Mesendoderm (in vitro differentiated cells): ENCODE measurements at regions not wholly inside any gene's neighbourhood (a gene's known extent, or its start where the extent isn't known, plus 50 kb on each side); places are given as distances from the start of the nearest gene placed in this dataset.

Source experiments
- DNase-seq: peaks from one replicate; pipeline ENCODE4 v3.0.0; 2013
- H2AK5ac ChIP-seq: 2 replicates; pipeline ENCODE4 v1.6.1; 2013; ENCODE audit warnings: low read length, inconsistent platforms
- H2BK120ac ChIP-seq: 2 replicates; pipeline ENCODE4 v1.6.1; 2013; ENCODE audit warnings: low read depth, mild to moderate bottlenecking, low read length, moderate library complexity, mixed read lengths
- H2BK15ac ChIP-seq: replicated peaks from 2 replicates; pipeline ENCODE4 v1.6.1; 2013; ENCODE audit warnings: low read depth, mild to moderate bottlenecking, moderate library complexity
- H2BK5ac ChIP-seq: 2 replicates; pipeline ENCODE4 v1.6.1; 2013; ENCODE audit warnings: low read length, inconsistent platforms
- H3K18ac ChIP-seq: 2 replicates; pipeline ENCODE4 v1.6.1; 2013; ENCODE audit warnings: mild to moderate bottlenecking, low read length, mixed read lengths
- H3K23ac ChIP-seq: one replicate; pipeline ENCODE4 v1.6.1; 2013; ENCODE audit warnings: low read length
- H3K27ac ChIP-seq: 2 replicates; pipeline ENCODE4 v1.5.1; 2013; ENCODE audit warnings: low read depth, mild to moderate bottlenecking, inconsistent platforms, low read length, moderate library complexity
- H3K27me3 ChIP-seq: 2 replicates; pipeline ENCODE4 v1.6.1; 2013; ENCODE audit warnings: low read length, control low read depth, mild to moderate bottlenecking, inconsistent platforms; ENCODE audit not compliant: insufficient read depth, poor library complexity
- H3K36me3 ChIP-seq: 2 replicates; pipeline ENCODE4 v1.6.1; 2013; ENCODE audit warnings: low read length, inconsistent platforms; ENCODE audit not compliant: control insufficient read depth, insufficient read depth
- H3K4ac ChIP-seq: one replicate; pipeline ENCODE4 v1.6.1; 2013; ENCODE audit warnings: low read depth, mild to moderate bottlenecking, low read length, moderate library complexity
- H3K4me1 ChIP-seq: 2 replicates; pipeline ENCODE4 v1.6.1; 2013; ENCODE audit warnings: low read depth, low read length, inconsistent platforms; ENCODE audit not compliant: control insufficient read depth
- H3K4me2 ChIP-seq: 2 replicates; pipeline ENCODE4 v1.6.1; 2013; ENCODE audit warnings: low read length
- H3K4me3 ChIP-seq: 2 replicates; pipeline ENCODE4 v1.5.1; 2013; ENCODE audit warnings: mild to moderate bottlenecking, low read length
- H3K56ac ChIP-seq: one replicate; pipeline ENCODE4 v1.6.1; 2013; ENCODE audit warnings: low read length
- H3K79me1 ChIP-seq: 2 replicates; pipeline ENCODE4 v1.6.1; 2013; ENCODE audit warnings: low read length, inconsistent platforms
- H3K79me2 ChIP-seq: 2 replicates; pipeline ENCODE4 v1.6.1; 2013; ENCODE audit warnings: mild to moderate bottlenecking, low read length; ENCODE audit not compliant: control insufficient read depth, insufficient read depth
- H3K9ac ChIP-seq: 2 replicates; pipeline ENCODE4 v1.6.1; 2013; ENCODE audit warnings: low read length, inconsistent platforms
- H4K5ac ChIP-seq: one replicate; pipeline ENCODE4 v1.6.1; 2013; ENCODE audit warnings: low read length
- H4K8ac ChIP-seq: one replicate; pipeline ENCODE4 v1.6.1; 2013; ENCODE audit warnings: low read depth, mild to moderate bottlenecking, control low read depth, low read length, moderate library complexity
- WGBS: extraction: QIAGEN DNeasy Blood & Tissue Kit; methylation state at CpG from one replicate; pipeline ENCODE4 v1.1.7; 2013; ENCODE audit warnings: low lambda C conversion rate, missing lambda C conversion rate; ENCODE audit not compliant: insufficient coverage; ENCODE audit errors: extremely low coverage; 5-methylcytosine and 5-hydroxymethylcytosine counted together

DNA sequence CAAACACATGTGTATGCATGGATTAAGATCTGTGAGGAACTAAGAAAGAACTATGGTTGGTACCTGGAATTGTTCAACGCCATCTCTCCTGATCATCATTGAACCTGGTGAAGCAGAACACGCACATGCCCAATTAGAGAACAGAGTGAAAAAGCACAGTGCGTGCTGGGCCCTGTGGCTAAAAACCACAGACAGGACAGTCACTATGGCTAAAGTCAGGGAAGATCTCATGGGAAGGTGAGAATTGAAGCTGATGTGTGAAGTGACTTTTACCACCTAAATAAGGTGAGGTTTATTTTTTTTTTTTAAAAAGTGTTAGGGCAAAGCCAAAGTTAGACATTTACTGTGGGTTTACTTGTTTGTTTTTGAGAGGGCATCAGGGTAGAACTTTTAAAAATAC lies 215.0 kb downstream of the SLC38A4 start:
- DNase-seq = no peak

DNA sequence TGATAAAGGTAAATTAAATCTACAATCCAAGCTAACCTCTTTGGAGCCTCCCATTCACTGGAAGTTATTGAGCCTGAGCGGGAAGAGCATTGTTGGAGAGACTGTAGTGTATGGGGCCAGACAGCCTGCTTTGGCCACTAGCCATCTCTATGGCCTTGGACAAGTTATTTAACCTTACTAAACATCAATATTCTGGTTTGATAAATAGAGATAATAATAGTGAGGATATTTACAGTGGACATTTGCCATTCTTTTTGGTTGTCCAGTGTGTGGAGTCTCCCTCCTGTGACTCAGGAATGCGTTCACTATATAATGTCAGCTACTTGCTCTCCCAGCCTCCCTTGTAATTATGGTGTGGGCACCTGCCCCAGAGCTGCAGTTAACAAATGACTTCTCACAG lies 216.1 kb downstream of the SLC38A4 start:
- Histone ChIP-seq H3K4me1 (no peaks in the 10 kb centered on the region), H2BK5ac (no peak overlapping the region), H3K4ac (no peak overlapping the region), H2AK5ac (no peak overlapping the region), H3K79me1 (no peaks in the 10 kb centered on the region), H3K36me3 (no peaks in the 10 kb centered on the region), H4K8ac (no peak overlapping the region), H3K4me3 (no peak overlapping the region), H3K18ac (no peak overlapping the region), H4K5ac (no peak overlapping the region), H3K9ac (no peak overlapping the region), H3K79me2 (no peaks in the 10 kb centered on the region), H3K27me3 (no peaks in the 10 kb centered on the region), H3K56ac (no peak overlapping the region), H2BK120ac (no peak overlapping the region), H3K23ac (no peak overlapping the region), H2BK15ac (no peak overlapping the region), H3K4me2 (no peak overlapping the region), H3K27ac (no peak overlapping the region)
- no peak for DNase-seq
- no CpG with 5 or more reads among the region's 2 CpGs for WGBS

More for the DNA sequence above, 215.0 kb downstream of the SLC38A4 start:
- Histone ChIP-seq H3K18ac (no peak overlapping the region), H3K4me1 (no peaks in the 10 kb centered on the region), H3K79me2 (no peaks in the 10 kb centered on the region), H3K79me1 (no peaks in the 10 kb centered on the region), H2AK5ac (no peak overlapping the region), H2BK15ac (no peak overlapping the region), H3K4ac (no peak overlapping the region), H3K36me3 (no peaks in the 10 kb centered on the region), H3K4me2 (no peak overlapping the region), H2BK5ac (no peak overlapping the region), H4K5ac (no peak overlapping the region), H4K8ac (no peak overlapping the region), H2BK120ac (no peak overlapping the region), H3K4me3 (no peak overlapping the region), H3K27me3 (no peaks in the 10 kb centered on the region), H3K9ac (no peak overlapping the region), H3K56ac (no peak overlapping the region), H3K23ac (no peak overlapping the region), H3K27ac (no peak overlapping the region)
- no CpG with 5 or more reads among the region's 3 CpGs for WGBS

DNA sequence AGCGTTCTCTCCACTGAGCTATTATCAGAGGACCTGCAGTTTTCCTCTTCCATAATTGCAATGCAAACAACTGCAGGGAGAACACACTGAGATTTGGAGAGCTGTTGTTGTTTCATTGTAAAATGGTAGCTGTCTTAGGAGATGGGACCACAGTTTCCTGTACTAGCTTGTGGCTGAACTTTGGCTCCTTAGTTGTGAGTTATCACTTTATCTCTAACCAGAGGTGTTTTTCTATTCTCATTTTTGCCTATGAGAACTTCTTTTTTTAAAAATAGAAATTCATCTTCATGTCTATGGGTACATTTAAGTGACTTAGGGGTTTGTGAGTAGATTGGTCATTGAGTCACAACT lies 216.5 kb downstream of the SLC38A4 start:
- H3K4ac ChIP-seq = no peak overlapping the region
- no peak overlapping the region for H3K4me3 ChIP-seq
- H2BK15ac ChIP-seq = no peak overlapping the region
- no peak overlapping the region for H3K23ac ChIP-seq
- H3K4me1 ChIP-seq = no peaks in the 10 kb centered on the region
- H3K79me1 ChIP-seq = no peaks in the 10 kb centered on the region
- no CpG with 5 or more reads among the region's 1 CpG for WGBS
- no peak overlapping the region for H3K4me2 ChIP-seq
- no peak overlapping the region for H4K8ac ChIP-seq
- no peak overlapping the region for H3K18ac ChIP-seq
- no peak overlapping the region for H2AK5ac ChIP-seq
- no peak overlapping the region for H3K56ac ChIP-seq
- no peak for DNase-seq
- no peak overlapping the region for H4K5ac ChIP-seq
- H3K9ac ChIP-seq = no peak overlapping the region
- no peaks in the 10 kb centered on the region for H3K27me3 ChIP-seq
- H3K79me2 ChIP-seq = no peaks in the 10 kb centered on the region
- H3K36me3 ChIP-seq = no peaks in the 10 kb centered on the region
- no peak overlapping the region for H2BK5ac ChIP-seq
- no peak overlapping the region for H3K27ac ChIP-seq
- no peak overlapping the region for H2BK120ac ChIP-seq

DNA sequence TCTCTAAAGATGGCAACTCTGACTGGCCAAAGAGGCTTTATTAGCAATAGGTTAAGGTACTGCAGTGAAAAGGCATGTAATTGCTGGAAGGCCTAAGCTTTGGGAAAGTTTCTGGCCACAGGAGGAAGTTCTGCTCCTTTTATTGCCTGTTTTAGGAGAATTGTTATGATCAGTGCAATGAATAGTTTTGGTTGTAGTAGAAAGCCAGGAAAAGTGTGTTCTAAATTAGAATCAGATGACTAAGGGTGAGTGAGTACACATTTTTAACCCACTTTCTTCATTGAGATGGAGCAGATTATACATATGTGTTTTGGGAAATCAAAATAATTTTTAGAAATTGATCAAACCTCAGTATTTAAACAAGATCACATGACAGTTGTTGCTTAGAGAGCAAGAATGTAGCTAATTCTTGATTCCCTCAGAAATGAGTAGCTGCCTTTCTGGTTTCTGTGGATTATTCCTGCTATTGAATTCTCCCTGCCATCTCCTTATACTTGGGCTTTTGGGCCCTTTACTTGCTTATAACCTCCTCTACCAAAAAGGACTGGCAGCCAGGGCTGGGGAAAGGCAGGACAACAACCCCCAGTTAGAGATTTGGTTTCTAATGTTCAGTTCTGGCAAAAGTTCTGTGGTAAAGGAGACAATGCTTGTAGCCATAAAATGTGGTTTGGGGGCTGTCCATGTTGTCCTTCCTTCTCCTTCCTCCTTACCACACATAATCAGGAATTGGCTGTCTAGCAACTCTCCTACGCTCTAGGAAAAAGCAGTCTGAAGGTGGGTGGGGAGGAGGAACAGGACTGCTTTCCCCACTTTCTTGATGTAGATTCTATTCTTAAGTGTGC lies 217.1 kb downstream of the SLC38A4 start:
- H3K23ac ChIP-seq = no peak overlapping the region
- no peak overlapping the region for H3K4me2 ChIP-seq
- H3K79me2 ChIP-seq = no peaks in the 10 kb centered on the region
- no peak overlapping the region for H3K56ac ChIP-seq
- no peak overlapping the region for H3K4me3 ChIP-seq
- no peak overlapping the region for H4K8ac ChIP-seq
- no peak overlapping the region for H2BK5ac ChIP-seq
- H2BK120ac ChIP-seq = no peak overlapping the region
- no peaks in the 10 kb centered on the region for H3K4me1 ChIP-seq
- no peaks in the 10 kb centered on the region for H3K36me3 ChIP-seq
- no peak overlapping the region for H4K5ac ChIP-seq
- H2AK5ac ChIP-seq = no peak overlapping the region
- no peak overlapping the region for H3K9ac ChIP-seq
- no peak overlapping the region for H3K4ac ChIP-seq
- WGBS = no CpG with 5 or more reads among the region's 1 CpG
- no peaks in the 10 kb centered on the region for H3K79me1 ChIP-seq
- H2BK15ac ChIP-seq = no peak overlapping the region
- H3K18ac ChIP-seq = no peak overlapping the region
- no peak for DNase-seq
- H3K27ac ChIP-seq = no peak overlapping the region
- H3K27me3 ChIP-seq = no peaks in the 10 kb centered on the region

DNA sequence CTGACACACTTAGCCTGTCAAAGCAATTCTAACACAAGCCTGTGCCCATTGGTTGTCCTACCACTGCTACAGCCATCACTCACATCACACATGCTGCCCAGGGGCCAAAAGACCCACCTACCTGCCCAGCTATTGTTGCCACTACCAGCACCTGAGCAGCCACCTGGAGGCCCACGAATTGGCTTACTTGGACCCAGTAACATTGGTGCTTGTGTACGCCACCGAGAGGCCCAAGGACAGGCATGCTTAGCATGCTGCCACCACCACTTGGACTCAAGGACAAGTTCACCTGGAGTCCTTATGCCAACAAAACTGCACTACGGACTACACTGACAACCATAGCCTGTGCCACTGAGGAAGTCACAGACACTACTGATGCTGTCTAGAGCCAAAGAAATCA lies 221.1 kb downstream of the SLC38A4 start:
- no CpG with 5 or more reads among the region's 4 CpGs for WGBS
- H3K79me2 ChIP-seq = no peaks in the 10 kb centered on the region
- no peak overlapping the region for H3K9ac ChIP-seq
- H4K5ac ChIP-seq = no peak overlapping the region
- H3K79me1 ChIP-seq = no peaks in the 10 kb centered on the region
- no peak overlapping the region for H3K4me2 ChIP-seq
- H3K4me1 ChIP-seq = no peaks in the 10 kb centered on the region
- H3K27me3 ChIP-seq = no peaks in the 10 kb centered on the region
- no peak overlapping the region for H2AK5ac ChIP-seq
- no peak overlapping the region for H2BK120ac ChIP-seq
- H3K4ac ChIP-seq = no peak overlapping the region
- H3K36me3 ChIP-seq = no peaks in the 10 kb centered on the region
- H2BK15ac ChIP-seq = no peak overlapping the region
- H3K4me3 ChIP-seq = no peak overlapping the region
- no peak overlapping the region for H3K27ac ChIP-seq
- DNase-seq = no peak
- no peak overlapping the region for H3K18ac ChIP-seq
- H3K23ac ChIP-seq = no peak overlapping the region
- H2BK5ac ChIP-seq = no peak overlapping the region
- no peak overlapping the region for H4K8ac ChIP-seq
- no peak overlapping the region for H3K56ac ChIP-seq
